T-helper 17 cell (primary cell): ENCODE measurements at regions not wholly inside any gene's neighbourhood (a gene's known extent, or its start where the extent isn't known, plus 50 kb on each side); places are given as distances from the start of the nearest gene placed in this dataset.

Experiments
- ATAC-seq: fragments of 150-1000 bp; cut with Tn5 transposase; 2 replicates; pipeline ENCODE4 v1.10.0; 2021; ENCODE audit warnings: mild to moderate bottlenecking, moderate library complexity
- DNase-seq, 3 donors: peaks; one replicate each; pipeline versions ENCODE4 v3.0.0 to v3.0.0-alpha.2; 2020 to 2021
- H3K9me3 ChIP-seq: one replicate; pipeline ENCODE4 v1.7.0; 2013; ENCODE audit warnings: low read length, mild to moderate bottlenecking; ENCODE audit not compliant: control insufficient read depth, poor library complexity, severe bottlenecking
- H3K27ac Mint-ChIP-seq: one replicate; pipeline ENCODE4 v1.8.0; 2022; ENCODE audit warnings: mild to moderate bottlenecking, moderate library complexity, mixed read lengths
- H3K27me3 Mint-ChIP-seq: one replicate; pipeline ENCODE4 v1.8.0; 2022; ENCODE audit warnings: mixed read lengths
- H3K36me3 Mint-ChIP-seq: one replicate; pipeline ENCODE4 v1.8.0; 2022; ENCODE audit warnings: low read depth, mixed read lengths
- H3K4me1 Mint-ChIP-seq: one replicate; pipeline ENCODE4 v1.8.0; 2022; ENCODE audit warnings: mild to moderate bottlenecking, mixed read lengths
- H3K4me3 Mint-ChIP-seq: one replicate; pipeline ENCODE4 v1.8.0; 2022; ENCODE audit warnings: mild to moderate bottlenecking, moderate library complexity, mixed read lengths

DNA sequence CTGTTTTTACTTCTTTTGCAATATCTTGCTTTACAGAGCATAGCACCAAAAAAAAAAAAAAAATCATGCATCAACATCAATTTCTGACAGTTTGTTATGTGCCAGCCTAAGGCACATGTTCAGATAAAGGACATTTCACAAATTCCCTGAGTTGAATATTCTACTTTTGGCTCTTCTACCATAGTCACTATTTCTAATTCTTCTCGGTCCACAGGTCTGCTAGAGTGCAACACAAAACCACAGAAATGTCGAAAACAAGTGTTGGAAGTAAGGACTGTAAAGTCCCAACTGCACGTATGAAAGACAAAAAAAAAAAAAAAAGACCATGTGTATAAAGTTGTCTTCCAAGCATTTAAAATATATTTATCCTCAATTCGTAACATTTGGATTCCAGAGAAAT lies 494.2 kb upstream of the INTU start:
- no peaks in the 10 kb centered on the region for H3K4me1 Mint-ChIP-seq
- no peaks in the 10 kb centered on the region for H3K36me3 Mint-ChIP-seq
- H3K4me3 Mint-ChIP-seq = no peak overlapping the region
- no peaks in the 10 kb centered on the region for H3K9me3 ChIP-seq
- no peak overlapping the region for H3K27ac Mint-ChIP-seq
- ATAC-seq (no peak), DNase-seq (no peak)
- no peaks in the 10 kb centered on the region for H3K27me3 Mint-ChIP-seq

DNA sequence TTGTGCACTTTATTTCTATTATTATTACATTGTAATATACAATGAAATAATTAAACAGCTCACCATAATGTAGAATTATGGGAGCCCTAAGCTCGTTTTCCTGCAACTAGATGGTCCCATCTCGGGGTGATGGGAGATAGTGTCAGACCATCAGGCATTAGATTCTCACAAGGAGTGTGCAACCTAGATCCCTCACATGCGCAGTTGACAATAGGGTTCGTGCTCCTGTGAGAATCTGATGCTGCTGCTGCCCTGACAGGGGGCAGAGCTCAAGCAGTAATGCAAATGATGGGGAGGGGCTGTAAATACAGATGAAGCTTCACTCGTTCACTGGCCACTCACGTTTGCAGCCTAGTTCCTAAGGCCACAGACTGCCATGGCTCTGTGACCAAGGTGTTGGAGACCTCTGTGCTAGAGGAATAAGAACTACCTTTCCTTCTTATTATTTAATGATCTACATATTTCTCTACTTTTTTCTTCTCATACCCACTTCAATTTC lies 492.9 kb upstream of the INTU start:
- DNase-seq = no peak
- Mint-ChIP-seq H3K4me1 (no peaks in the 10 kb centered on the region), H3K36me3 (no peaks in the 10 kb centered on the region), H3K4me3 (no peak overlapping the region), H3K27ac (no peak overlapping the region), H3K27me3 (no peaks in the 10 kb centered on the region)
- no peaks in the 10 kb centered on the region for H3K9me3 ChIP-seq
- no peak for ATAC-seq

DNA sequence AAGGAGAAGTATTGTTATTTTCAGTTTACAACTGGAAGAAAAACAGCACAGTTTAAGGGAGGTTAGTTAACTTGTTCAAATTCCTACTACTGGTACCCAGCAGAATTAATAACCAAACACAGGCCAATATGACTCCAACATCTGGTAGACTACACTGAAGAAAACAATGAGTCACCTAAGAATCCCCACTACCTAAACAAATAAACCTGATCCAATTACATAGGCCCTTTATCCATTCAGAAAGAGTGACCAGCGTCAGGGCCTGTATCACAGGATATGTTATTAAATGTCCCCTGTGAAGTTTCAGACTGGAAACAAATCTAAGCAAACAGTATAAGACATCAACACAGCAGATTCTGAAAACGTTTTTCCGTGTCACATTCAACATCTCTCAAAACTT lies 492.5 kb upstream of the INTU start:
- ATAC-seq (no peak), DNase-seq (no peak)
- Mint-ChIP-seq H3K4me3 (no peak overlapping the region), H3K27ac (no peak overlapping the region), H3K36me3 (no peaks in the 10 kb centered on the region), H3K4me1 (no peaks in the 10 kb centered on the region), H3K27me3 (no peaks in the 10 kb centered on the region)
- no peaks in the 10 kb centered on the region for H3K9me3 ChIP-seq

DNA sequence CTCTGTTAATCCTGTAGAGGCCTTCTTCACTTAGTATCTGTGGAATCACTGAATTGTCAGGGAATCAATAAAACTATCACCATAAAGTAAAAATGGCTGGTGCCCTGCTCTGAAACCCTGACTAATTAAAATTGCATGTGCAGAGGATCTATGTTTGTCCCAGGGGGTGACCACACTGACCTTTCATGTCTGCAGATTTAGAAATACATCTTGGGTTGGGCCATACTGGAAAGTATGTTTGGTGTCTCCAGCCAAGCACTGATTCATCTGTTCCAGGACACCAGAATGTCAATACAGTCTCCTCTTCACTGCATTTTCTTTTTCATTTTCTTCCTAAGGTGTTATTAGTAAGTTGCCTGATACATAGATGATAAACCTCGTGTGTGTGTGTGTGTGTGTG lies 490.9 kb upstream of the INTU start:
- no peaks in the 10 kb centered on the region for H3K9me3 ChIP-seq
- H3K27me3 Mint-ChIP-seq = no peaks in the 10 kb centered on the region
- H3K4me1 Mint-ChIP-seq = no peaks in the 10 kb centered on the region
- DNase-seq (no peak), ATAC-seq (no peak)
- H3K27ac Mint-ChIP-seq = no peak overlapping the region
- no peak overlapping the region for H3K4me3 Mint-ChIP-seq
- H3K36me3 Mint-ChIP-seq = no peaks in the 10 kb centered on the region

DNA sequence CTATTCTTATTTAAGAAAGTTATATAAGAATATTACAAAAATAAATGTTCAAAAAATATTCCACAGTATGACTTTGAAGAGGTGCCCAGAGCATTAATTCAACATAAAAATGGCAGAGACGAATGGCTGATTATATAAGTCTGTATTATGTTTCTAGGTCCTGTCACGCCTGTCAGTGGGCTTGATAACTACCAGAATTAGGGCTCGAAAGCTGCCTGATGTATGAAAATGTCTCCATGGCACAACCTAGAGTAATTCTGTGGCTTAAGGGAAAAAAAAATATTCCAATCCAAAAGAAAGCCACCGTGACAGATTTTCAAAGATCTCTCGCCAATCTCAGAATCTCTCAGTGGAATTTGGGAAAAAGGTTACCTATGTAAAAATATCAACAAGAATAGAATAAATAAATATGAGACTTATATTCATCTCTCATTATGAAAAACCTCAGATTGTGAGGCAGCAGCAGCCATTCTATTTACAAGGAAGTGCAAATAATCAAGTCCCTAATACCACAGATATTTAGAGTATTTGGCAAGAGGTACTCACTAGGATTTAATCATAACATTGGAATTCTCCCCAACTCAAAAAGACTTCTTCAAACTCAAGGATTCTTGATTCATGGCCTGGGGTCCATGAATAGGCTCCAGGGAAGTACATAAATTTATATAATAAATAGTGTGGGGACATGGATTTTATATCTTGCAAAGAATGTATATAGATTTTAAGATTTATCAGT lies 489.1 kb upstream of the INTU start:
- H3K27ac Mint-ChIP-seq = no peak overlapping the region
- DNase-seq (no peak), ATAC-seq (no peak)
- H3K4me3 Mint-ChIP-seq = no peak overlapping the region
- no peaks in the 10 kb centered on the region for H3K36me3 Mint-ChIP-seq
- no peaks in the 10 kb centered on the region for H3K4me1 Mint-ChIP-seq
- no peaks in the 10 kb centered on the region for H3K27me3 Mint-ChIP-seq
- no peaks in the 10 kb centered on the region for H3K9me3 ChIP-seq

DNA sequence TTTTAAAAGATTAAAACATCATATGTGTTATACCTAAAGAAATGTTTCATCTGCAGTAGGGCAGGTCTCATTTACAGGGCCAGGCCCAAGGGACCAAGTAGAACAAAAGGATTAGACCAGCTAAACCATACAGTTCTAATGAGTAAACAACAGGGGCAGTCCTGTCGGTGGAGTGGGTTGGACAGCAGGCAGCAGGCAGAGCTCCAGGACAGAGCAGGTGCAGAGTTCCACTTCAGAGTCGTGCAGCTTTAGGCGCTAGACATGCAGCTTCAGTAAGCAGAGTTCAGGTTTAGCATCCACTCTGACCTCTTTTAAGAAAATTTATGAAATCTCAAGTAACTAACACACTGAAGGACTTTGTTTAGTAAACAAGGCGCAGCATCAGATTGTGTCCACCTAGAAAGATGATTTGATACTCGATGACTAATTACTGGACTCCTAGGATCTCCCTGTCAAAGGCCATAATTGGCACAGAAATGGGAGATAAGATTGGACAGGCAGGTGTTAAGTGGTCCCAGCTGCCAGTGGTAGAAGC lies 487.7 kb upstream of the INTU start:
- H3K4me1 Mint-ChIP-seq = no peaks in the 10 kb centered on the region
- H3K27me3 Mint-ChIP-seq = no peaks in the 10 kb centered on the region
- H3K36me3 Mint-ChIP-seq = no peaks in the 10 kb centered on the region
- no peak for DNase-seq
- no peak overlapping the region for H3K4me3 Mint-ChIP-seq
- no peak for ATAC-seq
- no peak overlapping the region for H3K27ac Mint-ChIP-seq
- H3K9me3 ChIP-seq = no peaks in the 10 kb centered on the region

DNA sequence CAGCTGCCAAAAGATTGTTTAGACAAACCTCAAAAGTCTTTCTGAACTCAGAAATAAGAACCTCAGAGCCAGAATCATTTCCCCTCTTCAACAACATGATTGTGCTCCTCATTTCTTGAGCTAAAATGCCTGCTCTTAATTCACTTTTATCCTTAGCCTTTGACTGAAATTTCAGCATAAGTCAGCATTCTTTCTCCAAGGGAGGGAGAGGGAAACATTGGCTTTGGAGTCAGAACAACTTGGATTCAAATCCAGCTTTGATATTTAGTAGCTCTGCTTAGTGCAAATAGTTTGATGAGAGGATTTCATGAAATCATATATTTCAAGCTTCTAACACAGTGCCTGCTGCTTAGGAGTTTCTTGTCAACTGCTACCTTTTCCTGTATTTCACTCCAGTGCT lies 484.6 kb upstream of the INTU start:
- H3K27ac Mint-ChIP-seq = no peak overlapping the region

DNA sequence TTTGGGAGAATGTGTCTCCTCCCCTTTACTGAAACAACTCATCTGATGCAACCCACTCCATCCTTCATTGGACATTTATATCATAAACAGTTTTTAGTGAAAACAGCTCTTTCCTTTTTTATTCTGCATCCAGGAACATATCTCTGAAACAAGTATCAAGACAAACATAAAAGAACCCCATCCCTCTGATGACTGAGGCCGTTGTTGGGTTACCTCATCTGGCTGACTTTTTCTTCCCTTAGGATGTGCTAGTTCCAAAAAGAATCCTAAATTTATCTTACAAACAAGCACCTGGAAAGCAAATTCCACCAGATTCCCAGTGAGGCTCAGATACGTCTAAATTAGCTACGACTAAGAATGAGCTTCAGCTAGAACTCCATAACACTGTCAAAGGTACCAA lies 483.7 kb upstream of the INTU start:
- H3K27ac Mint-ChIP-seq = no peak overlapping the region
- no peaks in the 10 kb centered on the region for H3K36me3 Mint-ChIP-seq
- no peak overlapping the region for H3K4me3 Mint-ChIP-seq
- H3K4me1 Mint-ChIP-seq = no peaks in the 10 kb centered on the region
- no peaks in the 10 kb centered on the region for H3K27me3 Mint-ChIP-seq
- DNase-seq = no peak
- no peaks in the 10 kb centered on the region for H3K9me3 ChIP-seq
- ATAC-seq = no peak

More for the DNA sequence above, 484.6 kb upstream of the INTU start:
- H3K36me3 Mint-ChIP-seq = no peaks in the 10 kb centered on the region
- H3K9me3 ChIP-seq = no peaks in the 10 kb centered on the region
- ATAC-seq = no peak
- no peak overlapping the region for H3K4me3 Mint-ChIP-seq
- DNase-seq = no peak
- no peaks in the 10 kb centered on the region for H3K4me1 Mint-ChIP-seq
- no peaks in the 10 kb centered on the region for H3K27me3 Mint-ChIP-seq

DNA sequence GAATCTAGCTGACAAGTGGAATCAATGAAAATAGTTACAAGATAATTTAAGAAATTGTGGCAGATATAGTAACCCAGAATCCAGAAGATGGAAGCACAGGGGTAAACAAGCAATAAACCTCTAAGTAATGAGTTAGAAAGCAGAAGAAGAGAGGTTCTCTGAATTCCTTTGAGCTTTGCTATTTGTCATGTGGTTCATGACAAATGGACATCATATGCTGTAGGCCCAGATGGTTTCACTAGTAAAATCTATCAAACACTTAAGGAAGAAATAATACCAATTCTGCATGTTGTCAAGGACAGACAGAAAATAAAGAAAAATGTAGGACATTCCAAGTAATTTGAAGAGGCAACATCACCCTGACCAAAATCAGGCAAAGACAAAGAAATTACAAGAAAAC lies 480.8 kb upstream of the INTU start:
- Mint-ChIP-seq H3K27ac (no peak overlapping the region), H3K27me3 (no peaks in the 10 kb centered on the region), H3K36me3 (no peaks in the 10 kb centered on the region), H3K4me1 (no peaks in the 10 kb centered on the region), H3K4me3 (no peak overlapping the region)
- H3K9me3 ChIP-seq = no peaks in the 10 kb centered on the region
- DNase-seq = no peak
- no peak for ATAC-seq

DNA sequence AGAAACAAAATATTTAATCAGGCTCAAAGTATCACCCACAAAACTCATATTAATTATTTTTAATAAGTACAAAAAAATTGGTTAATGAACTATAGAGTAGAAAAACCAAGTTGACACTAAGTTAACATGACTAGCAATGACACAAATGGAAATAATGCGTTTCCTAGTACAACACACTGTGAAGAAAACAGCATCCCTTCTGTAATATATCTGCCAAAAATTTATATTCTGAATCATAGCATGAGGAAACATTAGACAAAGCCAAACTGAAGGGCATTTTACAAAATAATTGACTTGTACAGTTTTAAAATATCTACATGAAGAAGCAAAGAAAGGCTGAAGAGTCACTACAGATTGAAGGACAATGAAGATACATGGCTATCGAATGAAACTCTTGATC lies 477.6 kb upstream of the INTU start:
- peaks cover 2% of the 10 kb centered on the region for H3K36me3 Mint-ChIP-seq
- H3K4me3 Mint-ChIP-seq = no peak overlapping the region
- ATAC-seq (no peak), DNase-seq (no peak)
- no peaks in the 10 kb centered on the region for H3K4me1 Mint-ChIP-seq
- H3K27me3 Mint-ChIP-seq = no peaks in the 10 kb centered on the region
- H3K9me3 ChIP-seq = no peaks in the 10 kb centered on the region
- H3K27ac Mint-ChIP-seq = no peak overlapping the region

DNA sequence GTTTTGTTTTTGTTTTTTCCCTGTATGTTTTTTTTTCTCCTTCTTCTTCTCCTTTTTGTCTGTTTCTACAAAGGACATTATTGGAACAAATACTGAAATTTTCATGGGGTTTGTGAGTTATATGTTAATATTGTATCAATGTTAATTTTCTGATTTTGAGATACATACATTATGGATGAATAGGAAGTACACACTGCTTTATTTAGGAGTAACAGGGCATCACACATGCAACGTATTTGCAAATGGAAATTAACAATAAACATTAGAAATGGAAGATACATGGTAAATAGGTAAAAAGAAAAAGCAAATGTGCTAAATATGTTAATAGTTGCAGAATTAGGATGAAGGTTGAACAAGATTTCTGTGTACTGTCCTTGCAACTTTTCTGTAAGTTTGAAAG lies 477.2 kb upstream of the INTU start:
- Mint-ChIP-seq H3K4me3 (no peak overlapping the region), H3K27me3 (no peaks in the 10 kb centered on the region), H3K36me3 (peaks cover 2% of the 10 kb centered on the region), H3K4me1 (no peaks in the 10 kb centered on the region), H3K27ac (no peak overlapping the region)
- H3K9me3 ChIP-seq = no peaks in the 10 kb centered on the region
- ATAC-seq (no peak), DNase-seq (no peak)

DNA sequence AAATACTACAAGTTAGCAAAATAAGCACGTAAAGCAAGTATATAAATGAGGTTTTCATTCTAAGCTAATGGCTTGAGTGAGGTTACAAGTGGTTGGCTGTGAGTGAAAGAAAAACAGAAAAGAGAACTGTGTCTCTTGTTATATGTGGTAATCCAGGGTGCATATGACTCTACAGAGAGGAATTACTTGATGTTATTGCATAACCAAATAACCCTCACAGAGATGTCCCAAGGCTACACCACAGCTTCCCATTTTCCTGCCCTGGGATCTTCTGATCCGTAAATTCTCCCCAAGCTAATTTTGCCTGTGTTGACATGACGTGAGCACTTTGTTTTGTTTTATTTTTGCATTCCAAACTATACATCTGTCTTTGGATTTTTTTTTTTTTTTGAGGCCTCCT lies 470.0 kb upstream of the INTU start:
- Mint-ChIP-seq H3K4me3 (no peak overlapping the region), H3K27ac (no peak overlapping the region), H3K27me3 (no peaks in the 10 kb centered on the region), H3K4me1 (no peaks in the 10 kb centered on the region), H3K36me3 (peaks cover 2% of the 10 kb centered on the region)
- DNase-seq = no peak
- no peak for ATAC-seq
- H3K9me3 ChIP-seq = no peaks in the 10 kb centered on the region

DNA sequence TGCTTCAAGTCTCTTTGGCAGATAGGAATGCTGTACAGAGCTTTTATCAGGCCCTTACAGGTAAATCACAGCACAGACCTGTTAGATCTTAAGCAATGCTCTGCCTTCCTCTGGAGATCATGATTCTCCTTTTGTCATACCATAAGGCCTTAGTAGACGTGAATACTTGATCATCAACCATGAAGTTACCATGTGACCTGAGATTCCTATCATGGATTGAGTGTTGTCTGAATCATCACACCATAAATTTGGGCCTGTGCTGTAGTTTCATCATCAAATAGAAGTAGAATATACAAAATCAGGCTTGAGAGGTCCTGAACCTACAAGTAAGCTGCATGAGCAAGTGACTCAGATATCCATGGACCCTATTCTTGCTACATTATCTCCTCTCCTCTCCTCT lies 466.8 kb upstream of the INTU start:
- ATAC-seq (no peak), DNase-seq (no peak)
- no peaks in the 10 kb centered on the region for H3K9me3 ChIP-seq
- Mint-ChIP-seq H3K27ac (no peak overlapping the region), H3K4me1 (no peaks in the 10 kb centered on the region), H3K4me3 (no peak overlapping the region), H3K36me3 (no peaks in the 10 kb centered on the region), H3K27me3 (no peaks in the 10 kb centered on the region)

DNA sequence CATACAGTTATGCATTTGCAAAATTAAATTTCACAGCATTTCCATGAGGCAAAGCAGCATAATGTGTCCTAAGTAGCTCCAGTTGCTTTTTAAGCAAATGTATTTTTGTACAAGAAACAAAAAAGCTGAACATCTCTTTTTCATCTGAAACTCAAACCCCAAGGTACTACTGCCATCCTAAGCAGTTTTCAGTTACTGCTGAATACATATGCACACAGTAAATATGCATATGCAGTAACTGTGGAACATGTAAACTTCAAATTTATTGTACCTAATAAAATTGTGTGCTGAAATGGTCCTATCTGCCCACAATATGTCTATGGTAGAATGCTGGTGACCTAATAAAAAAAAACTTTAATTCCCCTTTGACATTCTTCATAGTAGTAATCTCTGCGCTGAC lies 458.6 kb upstream of the INTU start:
- Mint-ChIP-seq H3K4me1 (no peaks in the 10 kb centered on the region), H3K36me3 (no peaks in the 10 kb centered on the region), H3K4me3 (no peak overlapping the region), H3K27me3 (no peaks in the 10 kb centered on the region), H3K27ac (no peak overlapping the region)
- H3K9me3 ChIP-seq = no peaks in the 10 kb centered on the region
- DNase-seq (no peak), ATAC-seq (no peak)
